ENCODE measurements at regions not wholly inside any gene's neighbourhood (a gene's known extent, or its start where the extent isn't known, plus 50 kb on each side); places are given as distances from the start of the nearest gene placed in this dataset.
"Not testable (repeated sequence)": the region's sequence is repeated elsewhere in the genome, so short reads cannot be mapped to it uniquely, and the experiment has no call there.

- no peak for DNase-seq (ENCODE audit: low read depth in 2 of 2)
These were observed 55.9 kb downstream of the BAMBI start for GRCh38 chr10:28733245-28733644.

- DNase-seq (ENCODE audit: low read depth in 2 of 2) = no peak
These were observed 56.3 kb downstream of the BAMBI start for GRCh38 chr10:28733647-28734046.

- DNase-seq (ENCODE audit: low read depth in 2 of 2) = no peak
These were observed 57.8 kb downstream of the BAMBI start for GRCh38 chr10:28734938-28735759.

GRCh38 chr10:28737096-28737495 is 59.8 kb downstream of the BAMBI start:
- DNase-seq (ENCODE audit: low read depth in 2 of 2) = no peak

GRCh38 chr10:28738200-28738599 is 60.9 kb downstream of the BAMBI start:
- DNase-seq (ENCODE audit: low read depth in 2 of 2) = no peak

GRCh38 chr10:28743576-28743975 is 66.3 kb downstream of the BAMBI start:
- no peak for DNase-seq (ENCODE audit: low read depth in 2 of 2)

- DNase-seq (ENCODE audit: low read depth in 2 of 2) = no peak
These were observed 66.9 kb downstream of the BAMBI start for GRCh38 chr10:28744069-28744768.

GRCh38 chr10:28754930-28755718 is 77.8 kb downstream of the BAMBI start:
- DNase-seq (ENCODE audit: low read depth in 2 of 2) = no peak

- DNase-seq (ENCODE audit: low read depth in 2 of 2) = no peak
These were observed 83.9 kb downstream of the BAMBI start for GRCh38 chr10:28761084-28761846.

GRCh38 chr10:28763471-28764170 is 86.3 kb downstream of the BAMBI start:
- DNase-seq (ENCODE audit: low read depth in 2 of 2) = no peak

GRCh38 chr10:28765641-28766040 is 88.3 kb downstream of the BAMBI start:
- no peak for DNase-seq (ENCODE audit: low read depth in 2 of 2)

- DNase-seq (ENCODE audit: low read depth in 2 of 2) = no peak
These were observed 90.9 kb downstream of the BAMBI start for GRCh38 chr10:28768227-28768626.

- DNase-seq (ENCODE audit: low read depth in 2 of 2) = no peak
These were observed 91.8 kb downstream of the BAMBI start for GRCh38 chr10:28769091-28769604.

- not testable (repeated sequence) for DNase-seq (ENCODE audit: low read depth in 2 of 2)
These were observed 94.3 kb downstream of the BAMBI start for GRCh38 chr10:28771580-28772090.

GRCh38 chr10:28774051-28774995 is 97.0 kb downstream of the BAMBI start:
- no peak for DNase-seq (ENCODE audit: low read depth in 2 of 2)

- no peak for DNase-seq (ENCODE audit: low read depth in 2 of 2)
These were observed 98.5 kb downstream of the BAMBI start for GRCh38 chr10:28775773-28776172.

- DNase-seq (ENCODE audit: low read depth in 2 of 2) = no peak
These were observed 99.2 kb downstream of the BAMBI start for GRCh38 chr10:28776519-28776918.

GRCh38 chr10:28777911-28778310 is 100.6 kb downstream of the BAMBI start:
- DNase-seq (ENCODE audit: low read depth in 2 of 2) = no peak

- DNase-seq (ENCODE audit: low read depth in 2 of 2) = no peak
These were observed 101.2 kb downstream of the BAMBI start for GRCh38 chr10:28778524-28778923.

Data from stimulated activated CD8-positive, alpha-beta memory T cell treated with anti-CD3 and anti-CD28 coated beads, Interleukin-7, amount 100 ng/mL, for 4 hours (primary cell).